HCT116 (cell line): ENCODE measurements at regions not wholly inside any gene's neighbourhood (a gene's known extent, or its start where the extent isn't known, plus 50 kb on each side); places are given as distances from the start of the nearest gene placed in this dataset.

ENCODE experiments used
- EZH2 ChIP-seq: fragments of 200-600 bp; sonication (generic); IDR thresholded peaks from 2 replicates; pipeline ENCODE4 v1.6.1; 2017; ENCODE audit warnings: antibody characterized with exemption, mixed run types
- EZH2phosphoT487 ChIP-seq: fragments of 200-600 bp; IDR thresholded peaks from 2 replicates; pipeline ENCODE4 v1.6.1; 2018; ENCODE audit warnings: antibody characterized with exemption, borderline replicate concordance
- FOSL1 ChIP-seq: IDR thresholded peaks from 2 replicates; pipeline ENCODE4 v1.6.1; 2012; ENCODE audit warnings: low read depth
- MAX ChIP-seq: IDR thresholded peaks from 2 replicates; pipeline ENCODE4 v1.6.1; 2012
- POLR2A ChIP-seq: IDR thresholded peaks from 2 replicates; pipeline ENCODE4 v1.7.0; 2011; ENCODE audit warnings: borderline replicate concordance; ENCODE audit not compliant: insufficient read depth, insufficient read length; ENCODE audit errors: extremely low read depth
- POLR2AphosphoS5 ChIP-seq: IDR thresholded peaks from 2 replicates; pipeline ENCODE4 v1.6.1; 2011; ENCODE audit warnings: mild to moderate bottlenecking, low read depth, low read length, moderate library complexity
- RAD21 ChIP-seq: IDR thresholded peaks from 2 replicates; pipeline ENCODE4 v1.6.1; 2012; ENCODE audit warnings: low read depth, mild to moderate bottlenecking
- REST ChIP-seq: IDR thresholded peaks from 2 replicates; pipeline ENCODE4 v1.6.1; 2012; ENCODE audit warnings: low read depth
- SIN3A ChIP-seq: IDR thresholded peaks from 2 replicates; pipeline ENCODE4 v1.6.1; 2012; ENCODE audit warnings: low read depth
- SP1 ChIP-seq: IDR thresholded peaks from 2 replicates; pipeline ENCODE4 v1.6.1; 2012; ENCODE audit warnings: low read depth
- ZFX ChIP-seq: fragments of 450-650 bp; IDR thresholded peaks from 2 replicates; pipeline ENCODE4 v1.6.1; 2017
- ZNF274 ChIP-seq: fragments of 200-500 bp; sonication (Bioruptor generic); IDR thresholded peaks from 2 replicates; pipeline ENCODE4 v1.6.1; 2014; ENCODE audit warnings: mild to moderate bottlenecking, low read depth, low read length, inconsistent platforms
- TF ChIP-seq, protein P1 (sequence below), 3 experiments: fragments of 200-600 bp in 1 of 3; sonication (generic) in 1 of 3; IDR thresholded peaks in 2 of 3; conservative IDR thresholded peaks in 1 of 3; 2 replicates each; pipeline ENCODE4 v1.5.1; 2012 to 2017; ENCODE audit warnings: low read depth in 2 of 3, low read length in 2 of 3, antibody characterized with exemption in 1 of 3, borderline replicate concordance in 1 of 3, control low read depth in 1 of 3, mild to moderate bottlenecking in 1 of 3, mixed read lengths in 1 of 3, mixed run types in 1 of 3, moderate library complexity in 1 of 3; ENCODE audit not compliant: insufficient read depth in 1 of 3

GRCh38 chr1:99397029-99397428 is 132.7 kb downstream of the PLPPR4 start:
- TF ChIP-seq RAD21 (no peak), SP1 (no peak), POLR2A (no peak), ZFX (no peak), MAX (no peak), REST (no peak), POLR2AphosphoS5 (no peak), EZH2 (no peak), SIN3A (no peak), EZH2phosphoT487 (no peak), FOSL1 (no peak), ZNF274 (no peak)
- TF ChIP-seq, protein P1, sequence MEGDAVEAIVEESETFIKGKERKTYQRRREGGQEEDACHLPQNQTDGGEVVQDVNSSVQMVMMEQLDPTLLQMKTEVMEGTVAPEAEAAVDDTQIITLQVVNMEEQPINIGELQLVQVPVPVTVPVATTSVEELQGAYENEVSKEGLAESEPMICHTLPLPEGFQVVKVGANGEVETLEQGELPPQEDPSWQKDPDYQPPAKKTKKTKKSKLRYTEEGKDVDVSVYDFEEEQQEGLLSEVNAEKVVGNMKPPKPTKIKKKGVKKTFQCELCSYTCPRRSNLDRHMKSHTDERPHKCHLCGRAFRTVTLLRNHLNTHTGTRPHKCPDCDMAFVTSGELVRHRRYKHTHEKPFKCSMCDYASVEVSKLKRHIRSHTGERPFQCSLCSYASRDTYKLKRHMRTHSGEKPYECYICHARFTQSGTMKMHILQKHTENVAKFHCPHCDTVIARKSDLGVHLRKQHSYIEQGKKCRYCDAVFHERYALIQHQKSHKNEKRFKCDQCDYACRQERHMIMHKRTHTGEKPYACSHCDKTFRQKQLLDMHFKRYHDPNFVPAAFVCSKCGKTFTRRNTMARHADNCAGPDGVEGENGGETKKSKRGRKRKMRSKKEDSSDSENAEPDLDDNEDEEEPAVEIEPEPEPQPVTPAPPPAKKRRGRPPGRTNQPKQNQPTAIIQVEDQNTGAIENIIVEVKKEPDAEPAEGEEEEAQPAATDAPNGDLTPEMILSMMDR (IDR thresholded peaks at IDR 0.05 in 2 of 3, conservative IDR thresholded peaks at IDR 0.05 in 1 of 3; ENCODE audit: borderline replicate concordance in 1 of 3, insufficient read depth in 1 of 3, low read depth in 2 of 3, low read length in 2 of 3) = no peak
